ENCODE measurements at regions not wholly inside any gene's neighbourhood (a gene's known extent, or its start where the extent isn't known, plus 50 kb on each side); places are given as distances from the start of the nearest gene placed in this dataset.

- TF ChIP-seq ZNF274 (IDR thresholded peaks at IDR 0.05; ENCODE audit: insufficient read depth, insufficient read length) (no peak), ASH2L (IDR thresholded peaks at IDR 0.05; ENCODE audit: borderline replicate concordance, low read depth) (no peak), NFXL1 (IDR thresholded peaks at IDR 0.05; ENCODE audit: borderline replicate concordance) (no peak), JUNB (IDR thresholded peaks at IDR 0.05) (no peak), E2F8 (IDR thresholded peaks at IDR 0.05; ENCODE audit: low read depth, partially characterized antibody) (no peak), RUNX3 (IDR thresholded peaks at IDR 0.05; ENCODE audit: low read length) (no peak), NFIC (IDR thresholded peaks at IDR 0.05; ENCODE audit: low read depth, low read length) (no peak), BACH1 (IDR thresholded peaks at IDR 0.05; ENCODE audit: borderline replicate concordance) (no peak), EP300 (IDR thresholded peaks at IDR 0.05; ENCODE audit: borderline replicate concordance in 1 of 2, control insufficient read depth in 1 of 2, low read depth in 2 of 2, low read length in 2 of 2) (no peak), NRF1 (conservative IDR thresholded peaks at IDR 0.05; ENCODE audit: low read depth, low read length) (no peak)
Observed at GRCh38 chrX:14266705-14267104, 237.0 kb upstream of the GEMIN8 start (continued).

GRCh38 chrX:14243823-14244222 is 214.1 kb upstream of the GEMIN8 start:
- intact Hi-C loops (cut with micrococcal nuclease; ENCODE audit: unreplicated experiment), result no loop called here
- DNase-seq (ENCODE audit: low read depth, low spot score), result no peak
- 29% methylated on average over 3 of the region's 33 CpGs for WGBS (ENCODE audit: insufficient coverage, insufficient replicate concordance, low lambda C conversion rate, missing lambda C conversion rate)
- ChIA-PET RAD21 (ENCODE audit: unreplicated experiment) (no interaction called here), POLR2A (no interaction called here), SMC1A (ENCODE audit: uncharacterized antibody, unreplicated experiment) (no interaction called here), CTCF (no interaction called here)
- FAIRE-seq, result no peak
- H3K27me3 ChIP-seq (replicated peaks in 1 of 2; ENCODE audit: control insufficient read depth in 2 of 2, insufficient read depth in 2 of 2, low read length in 1 of 2), result no peaks in the 10 kb centered on the region; a peak in 1 of 4 replicates
- no peaks in the 10 kb centered on the region for H4K20me1 ChIP-seq (ENCODE audit: control insufficient read depth, insufficient read depth)
- H3K27ac ChIP-seq (ENCODE audit: control insufficient read depth, insufficient read depth), result no peak overlapping the region
- H3K9ac ChIP-seq (ENCODE audit: control insufficient read depth, insufficient read depth, low read length), result no peak overlapping the region
- in situ Hi-C loops (cut with MboI), result no loop called here
- H3K9me3 ChIP-seq (replicated peaks; ENCODE audit: control insufficient read depth, insufficient read depth, low read length), result no peaks in the 10 kb centered on the region
- H3K4me1 ChIP-seq (ENCODE audit: control insufficient read depth, insufficient read depth, low read length), result no peaks in the 10 kb centered on the region
- no peak for ATAC-seq
- no peaks in the 10 kb centered on the region for H3K79me2 ChIP-seq (ENCODE audit: control insufficient read depth, insufficient read depth, low read length)
- no peaks in the 10 kb centered on the region for H3K36me3 ChIP-seq (ENCODE audit: control insufficient read depth in 2 of 2, insufficient read depth in 2 of 2, low read length in 1 of 2)
- H3K4me3 ChIP-seq, result no peak overlapping the region
- H2AFZ ChIP-seq (ENCODE audit: control insufficient read depth, low read depth, low read length), result no peak overlapping the region
- BruUV-seq (replicated peaks), result no TSS peak
- H3K4me2 ChIP-seq (ENCODE audit: control insufficient read depth, insufficient read depth), result no peak overlapping the region
- TF ChIP-seq BCL11A (IDR thresholded peaks at IDR 0.05; ENCODE audit: low read depth, low read length) (no peak), SP1 (IDR thresholded peaks at IDR 0.05; ENCODE audit: low read depth, low read length) (no peak), SREBF1 (IDR thresholded peaks at IDR 0.05; ENCODE audit: low read length) (no peak), RUNX3 (IDR thresholded peaks at IDR 0.05; ENCODE audit: low read length) (no peak), TCF3 (IDR thresholded peaks at IDR 0.05; ENCODE audit: borderline replicate concordance, insufficient read depth, low read depth, low read length) (no peak), HDAC2 (IDR thresholded peaks at IDR 0.05) (no peak), JUND (IDR thresholded peaks at IDR 0.05; ENCODE audit: low read depth, low read length) (no peak), E2F8 (IDR thresholded peaks at IDR 0.05; ENCODE audit: low read depth, partially characterized antibody) (no peak), USF2 (IDR thresholded peaks at IDR 0.05; ENCODE audit: borderline replicate concordance, low read depth, low read length) (no peak)

Data from GM12878 (cell line).